ENCODE measurements at regions not wholly inside any gene's neighbourhood (a gene's known extent, or its start where the extent isn't known, plus 50 kb on each side); places are given as distances from the start of the nearest gene placed in this dataset.
"Not testable (repeated sequence)": the region's sequence is repeated elsewhere in the genome, so short reads cannot be mapped to it uniquely, and the experiment has no call there.

- no peaks in the 10 kb centered on the region for H3K36me3 ChIP-seq (ENCODE audit: control insufficient read depth in 2 of 2, insufficient read depth in 2 of 2, low read length in 2 of 2)
- H3K9ac ChIP-seq (ENCODE audit: low read depth in 1 of 2, low read length in 2 of 2): no peak overlapping the region
- H3K4me1 ChIP-seq (ENCODE audit: control insufficient read depth in 2 of 2, insufficient read depth in 2 of 2, low read length in 2 of 2): no peaks in the 10 kb centered on the region
- H3K27ac ChIP-seq (ENCODE audit: low read depth in 2 of 2, low read length in 2 of 2): no peak overlapping the region
- H3K4me3 ChIP-seq (ENCODE audit: low read length in 2 of 2): no peak overlapping the region
- no peaks in the 10 kb centered on the region for H3K27me3 ChIP-seq (ENCODE audit: control insufficient read depth in 2 of 2, insufficient read depth in 2 of 2, low read length in 2 of 2)
- H3K9me3 ChIP-seq (ENCODE audit: control insufficient read depth in 2 of 2, low read length in 2 of 2): no peaks in the 10 kb centered on the region
These were observed 161.8 kb upstream of the RGS6 start for GRCh38 chr14:71770431-71770830.

GRCh38 chr14:71771421-71771820, 160.8 kb upstream of the RGS6 start:
- H3K4me3 ChIP-seq (ENCODE audit: low read length in 2 of 2); H3K27me3 ChIP-seq (ENCODE audit: control insufficient read depth in 2 of 2, insufficient read depth in 2 of 2, low read length in 2 of 2); H3K9ac ChIP-seq (ENCODE audit: low read depth in 1 of 2, low read length in 2 of 2); H3K36me3 ChIP-seq (ENCODE audit: control insufficient read depth in 2 of 2, insufficient read depth in 2 of 2, low read length in 2 of 2); H3K4me1 ChIP-seq (ENCODE audit: control insufficient read depth in 2 of 2, insufficient read depth in 2 of 2, low read length in 2 of 2); H3K27ac ChIP-seq (ENCODE audit: low read depth in 2 of 2, low read length in 2 of 2); H3K9me3 ChIP-seq (ENCODE audit: control insufficient read depth in 2 of 2, low read length in 2 of 2): not testable (repeated sequence)

- H3K4me3 ChIP-seq (ENCODE audit: low read length in 2 of 2); H3K4me1 ChIP-seq (ENCODE audit: control insufficient read depth in 2 of 2, insufficient read depth in 2 of 2, low read length in 2 of 2); H3K27ac ChIP-seq (ENCODE audit: low read depth in 2 of 2, low read length in 2 of 2); H3K9ac ChIP-seq (ENCODE audit: low read depth in 1 of 2, low read length in 2 of 2); H3K9me3 ChIP-seq (ENCODE audit: control insufficient read depth in 2 of 2, low read length in 2 of 2); H3K27me3 ChIP-seq (ENCODE audit: control insufficient read depth in 2 of 2, insufficient read depth in 2 of 2, low read length in 2 of 2); H3K36me3 ChIP-seq (ENCODE audit: control insufficient read depth in 2 of 2, insufficient read depth in 2 of 2, low read length in 2 of 2): not testable (repeated sequence)
These were observed 160.2 kb upstream of the RGS6 start for GRCh38 chr14:71771996-71772395.

- Histone ChIP-seq H3K4me1 (ENCODE audit: control insufficient read depth in 2 of 2, insufficient read depth in 2 of 2, low read length in 2 of 2) (no peaks in the 10 kb centered on the region), H3K27me3 (ENCODE audit: control insufficient read depth in 2 of 2, insufficient read depth in 2 of 2, low read length in 2 of 2) (no peaks in the 10 kb centered on the region), H3K27ac (ENCODE audit: low read depth in 2 of 2, low read length in 2 of 2) (no peak overlapping the region), H3K4me3 (ENCODE audit: low read length in 2 of 2) (no peak overlapping the region), H3K9me3 (ENCODE audit: control insufficient read depth in 2 of 2, low read length in 2 of 2) (no peaks in the 10 kb centered on the region), H3K36me3 (ENCODE audit: control insufficient read depth in 2 of 2, insufficient read depth in 2 of 2, low read length in 2 of 2) (no peaks in the 10 kb centered on the region), H3K9ac (ENCODE audit: low read depth in 1 of 2, low read length in 2 of 2) (no peak overlapping the region)
These were observed 158.2 kb upstream of the RGS6 start for GRCh38 chr14:71773898-71774481.

GRCh38 chr14:71776471-71777360, 155.5 kb upstream of the RGS6 start:
- no peaks in the 10 kb centered on the region for H3K9me3 ChIP-seq (ENCODE audit: control insufficient read depth in 2 of 2, low read length in 2 of 2)
- no peaks in the 10 kb centered on the region for H3K4me1 ChIP-seq (ENCODE audit: control insufficient read depth in 2 of 2, insufficient read depth in 2 of 2, low read length in 2 of 2)
- H3K4me3 ChIP-seq (ENCODE audit: low read length in 2 of 2): no peak overlapping the region
- H3K9ac ChIP-seq (ENCODE audit: low read depth in 1 of 2, low read length in 2 of 2): no peak overlapping the region
- no peaks in the 10 kb centered on the region for H3K27me3 ChIP-seq (ENCODE audit: control insufficient read depth in 2 of 2, insufficient read depth in 2 of 2, low read length in 2 of 2)
- H3K36me3 ChIP-seq (ENCODE audit: control insufficient read depth in 2 of 2, insufficient read depth in 2 of 2, low read length in 2 of 2): no peaks in the 10 kb centered on the region
- no peak overlapping the region for H3K27ac ChIP-seq (ENCODE audit: low read depth in 2 of 2, low read length in 2 of 2)

GRCh38 chr14:71780075-71780474, 152.2 kb upstream of the RGS6 start:
- H3K36me3 ChIP-seq (ENCODE audit: control insufficient read depth in 2 of 2, insufficient read depth in 2 of 2, low read length in 2 of 2): no peaks in the 10 kb centered on the region
- H3K4me3 ChIP-seq (ENCODE audit: low read length in 2 of 2): no peak overlapping the region
- no peaks in the 10 kb centered on the region for H3K9me3 ChIP-seq (ENCODE audit: control insufficient read depth in 2 of 2, low read length in 2 of 2)
- H3K27ac ChIP-seq (ENCODE audit: low read depth in 2 of 2, low read length in 2 of 2): no peak overlapping the region
- no peaks in the 10 kb centered on the region for H3K27me3 ChIP-seq (ENCODE audit: control insufficient read depth in 2 of 2, insufficient read depth in 2 of 2, low read length in 2 of 2)
- no peak overlapping the region for H3K9ac ChIP-seq (ENCODE audit: low read depth in 1 of 2, low read length in 2 of 2)
- H3K4me1 ChIP-seq (ENCODE audit: control insufficient read depth in 2 of 2, insufficient read depth in 2 of 2, low read length in 2 of 2): no peaks in the 10 kb centered on the region

- Histone ChIP-seq H3K27ac (ENCODE audit: low read depth in 2 of 2, low read length in 2 of 2) (no peak overlapping the region), H3K9me3 (ENCODE audit: control insufficient read depth in 2 of 2, low read length in 2 of 2) (no peaks in the 10 kb centered on the region), H3K9ac (ENCODE audit: low read depth in 1 of 2, low read length in 2 of 2) (no peak overlapping the region), H3K4me3 (ENCODE audit: low read length in 2 of 2) (no peak overlapping the region), H3K27me3 (ENCODE audit: control insufficient read depth in 2 of 2, insufficient read depth in 2 of 2, low read length in 2 of 2) (no peaks in the 10 kb centered on the region), H3K4me1 (ENCODE audit: control insufficient read depth in 2 of 2, insufficient read depth in 2 of 2, low read length in 2 of 2) (no peaks in the 10 kb centered on the region), H3K36me3 (ENCODE audit: control insufficient read depth in 2 of 2, insufficient read depth in 2 of 2, low read length in 2 of 2) (no peaks in the 10 kb centered on the region)
These were observed 151.4 kb upstream of the RGS6 start for GRCh38 chr14:71780822-71781221.

DNA sequence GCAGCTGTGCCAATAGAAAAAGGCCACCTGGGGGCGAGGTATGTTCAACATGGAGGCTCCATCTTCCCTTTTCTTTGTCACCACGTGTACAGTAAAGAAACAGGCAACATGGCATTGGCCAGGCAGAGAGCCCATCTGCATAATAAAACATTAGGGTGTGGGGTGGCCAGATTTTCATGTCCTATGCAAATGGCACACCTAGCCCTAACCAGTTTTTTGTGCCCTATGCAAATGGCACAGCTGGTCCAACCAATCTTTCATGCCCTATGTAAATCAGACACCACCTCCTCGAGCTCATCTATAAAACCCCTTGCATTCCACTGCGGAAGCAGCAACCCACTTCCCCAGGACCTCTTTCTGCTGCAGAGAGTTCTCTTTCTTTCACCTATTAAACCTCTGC, 149.1 kb upstream of the RGS6 start:
- H3K9me3 ChIP-seq (ENCODE audit: control insufficient read depth in 2 of 2, low read length in 2 of 2): no peaks in the 10 kb centered on the region

DNA sequence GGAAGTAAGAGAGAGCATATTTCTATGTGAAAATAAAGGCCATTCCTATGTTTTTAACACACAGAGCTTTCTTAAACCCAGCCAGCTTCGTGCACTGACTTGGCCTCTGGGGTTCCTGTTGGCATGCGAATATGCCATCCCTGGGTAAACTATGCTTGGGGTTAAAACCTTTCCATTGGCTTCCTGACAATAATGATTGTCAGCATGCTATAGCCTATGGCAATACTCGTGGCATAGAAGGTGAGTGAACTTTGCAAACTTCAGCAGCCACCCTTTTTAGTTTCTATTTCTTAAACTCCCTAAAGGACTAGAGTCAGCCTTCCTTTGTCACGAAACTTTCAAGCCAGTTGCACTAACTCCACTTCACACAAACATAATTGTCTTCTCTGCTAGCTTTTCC, 148.4 kb upstream of the RGS6 start:
- Histone ChIP-seq H3K27ac (ENCODE audit: low read depth in 2 of 2, low read length in 2 of 2) (no peak overlapping the region), H3K4me1 (ENCODE audit: control insufficient read depth in 2 of 2, insufficient read depth in 2 of 2, low read length in 2 of 2) (no peaks in the 10 kb centered on the region), H3K36me3 (ENCODE audit: control insufficient read depth in 2 of 2, insufficient read depth in 2 of 2, low read length in 2 of 2) (no peaks in the 10 kb centered on the region), H3K4me3 (ENCODE audit: low read length in 2 of 2) (no peak overlapping the region), H3K27me3 (ENCODE audit: control insufficient read depth in 2 of 2, insufficient read depth in 2 of 2, low read length in 2 of 2) (no peaks in the 10 kb centered on the region), H3K9me3 (ENCODE audit: control insufficient read depth in 2 of 2, low read length in 2 of 2) (no peaks in the 10 kb centered on the region), H3K9ac (ENCODE audit: low read depth in 1 of 2, low read length in 2 of 2) (no peak overlapping the region)

More for the DNA sequence above, 149.1 kb upstream of the RGS6 start:
- no peaks in the 10 kb centered on the region for H3K36me3 ChIP-seq (ENCODE audit: control insufficient read depth in 2 of 2, insufficient read depth in 2 of 2, low read length in 2 of 2)
- no peaks in the 10 kb centered on the region for H3K4me1 ChIP-seq (ENCODE audit: control insufficient read depth in 2 of 2, insufficient read depth in 2 of 2, low read length in 2 of 2)
- H3K9ac ChIP-seq (ENCODE audit: low read depth in 1 of 2, low read length in 2 of 2): no peak overlapping the region
- no peaks in the 10 kb centered on the region for H3K27me3 ChIP-seq (ENCODE audit: control insufficient read depth in 2 of 2, insufficient read depth in 2 of 2, low read length in 2 of 2)
- no peak overlapping the region for H3K4me3 ChIP-seq (ENCODE audit: low read length in 2 of 2)
- H3K27ac ChIP-seq (ENCODE audit: low read depth in 2 of 2, low read length in 2 of 2): no peak overlapping the region

GRCh38 chr14:71789005-71789404, 143.2 kb upstream of the RGS6 start:
- no peaks in the 10 kb centered on the region for H3K9me3 ChIP-seq (ENCODE audit: control insufficient read depth in 2 of 2, low read length in 2 of 2)
- no peaks in the 10 kb centered on the region for H3K4me1 ChIP-seq (ENCODE audit: control insufficient read depth in 2 of 2, insufficient read depth in 2 of 2, low read length in 2 of 2)
- no peaks in the 10 kb centered on the region for H3K36me3 ChIP-seq (ENCODE audit: control insufficient read depth in 2 of 2, insufficient read depth in 2 of 2, low read length in 2 of 2)
- H3K27me3 ChIP-seq (ENCODE audit: control insufficient read depth in 2 of 2, insufficient read depth in 2 of 2, low read length in 2 of 2): no peaks in the 10 kb centered on the region
- H3K4me3 ChIP-seq (ENCODE audit: low read length in 2 of 2): no peak overlapping the region
- H3K9ac ChIP-seq (ENCODE audit: low read depth in 1 of 2, low read length in 2 of 2): no peak overlapping the region
- H3K27ac ChIP-seq (ENCODE audit: low read depth in 2 of 2, low read length in 2 of 2): no peak overlapping the region
